ENCODE measurements at regions not wholly inside any gene's neighbourhood (a gene's known extent, or its start where the extent isn't known, plus 50 kb on each side); places are given as distances from the start of the nearest gene placed in this dataset.

GRCh38 chr1:218835609-218836008 is 338.1 kb upstream of the LYPLAL1 start:
- no peak for FAIRE-seq

More at GRCh38 chr1:218835609-218836008, 338.1 kb upstream of the LYPLAL1 start:
- no peak overlapping the region for H4K8ac ChIP-seq (ENCODE audit: extremely low read depth, insufficient read depth, low read length)
- no peak overlapping the region for H3K4ac ChIP-seq (replicated peaks; ENCODE audit: insufficient read length, low read depth, low read length)
- H2AK5ac ChIP-seq (ENCODE audit: low read depth, low read length) = no peak overlapping the region
- no peak overlapping the region for H3K9ac ChIP-seq (replicated peaks in 1 of 4; ENCODE audit: extremely low read depth in 1 of 4, low read depth in 3 of 4, low read length in 3 of 4)
- H3K27me3 ChIP-seq (replicated peaks in 1 of 4; ENCODE audit: control insufficient read depth in 3 of 4, extremely low read depth in 1 of 4, insufficient read depth in 3 of 4, low read length in 3 of 4) = no peaks in the 10 kb centered on the region
- no peak overlapping the region for H4K5ac ChIP-seq (ENCODE audit: insufficient read length, low read depth, low read length)
- no peak overlapping the region for H2AFZ ChIP-seq (ENCODE audit: low read length)
- 96% methylated on average over 1 of the region's 1 CpG; no CpG with 5 or more reads in 1 of the 2 experiments for WGBS, 2 experiments (ENCODE audit: extremely low coverage in 1 of 2, insufficient coverage in 1 of 2, insufficient read length in 1 of 2, insufficient replicate concordance in 2 of 2, low coverage in 1 of 2, low lambda C conversion rate in 2 of 2, missing lambda C conversion rate in 1 of 2)
- no peaks in the 10 kb centered on the region for H3K4me1 ChIP-seq (replicated peaks in 1 of 4; ENCODE audit: control insufficient read depth in 3 of 4, insufficient read depth in 4 of 4, low read length in 3 of 4)
- DNase-seq (ENCODE audit: low read depth in 1 of 2, low spot score in 2 of 2) = no peak
- no peak overlapping the region for H3K4me3 ChIP-seq (ENCODE audit: extremely low read depth in 1 of 4, insufficient read depth in 2 of 4, low read depth in 3 of 4, low read length in 4 of 4)
- no peak overlapping the region for H3K23ac ChIP-seq (ENCODE audit: insufficient read length)
- ChIA-PET CTCF (ENCODE audit: partially characterized antibody) (no interaction called here), POLR2A (ENCODE audit: partially characterized antibody) (no interaction called here)
- no peak overlapping the region for H2BK12ac ChIP-seq (ENCODE audit: low read depth, low read length)
- H2BK15ac ChIP-seq (ENCODE audit: low read length) = no peak overlapping the region
- no peak overlapping the region for H2BK20ac ChIP-seq (ENCODE audit: low read length)
- no peaks in the 10 kb centered on the region for H4K20me1 ChIP-seq (replicated peaks in 1 of 2; ENCODE audit: control insufficient read depth in 1 of 2, insufficient read depth in 2 of 2, low read length in 2 of 2)
- H3K4me2 ChIP-seq (ENCODE audit: insufficient read depth in 1 of 2, low read depth in 2 of 2, low read length in 2 of 2) = no peak overlapping the region
- H3K56ac ChIP-seq (replicated peaks; ENCODE audit: insufficient read length, low read depth, low read length) = no peak overlapping the region
- H3K9me3 ChIP-seq (ENCODE audit: insufficient read depth in 2 of 2, low read depth in 1 of 2, low read length in 1 of 2) = no peaks in the 10 kb centered on the region
- no peak overlapping the region for H4K91ac ChIP-seq (replicated peaks; ENCODE audit: insufficient read length, low read length)
- no peak for TF ChIP-seq RBBP5 (IDR thresholded peaks at IDR 0.05; ENCODE audit: borderline replicate concordance, low read depth, low read length)
- TF ChIP-seq EP300 (IDR thresholded peaks at IDR 0.05; ENCODE audit: borderline replicate concordance in 1 of 2, low read depth in 2 of 2, low read length in 2 of 2) = no peak
- TF ChIP-seq EZH2 (IDR thresholded peaks at IDR 0.05; ENCODE audit: low read depth, low read length, severe bottlenecking) = no peak
- TF ChIP-seq CHD1 (IDR thresholded peaks at IDR 0.05; ENCODE audit: low read depth, low read length) = no peak
- no peaks in the 10 kb centered on the region for H3K79me2 ChIP-seq (ENCODE audit: control insufficient read depth in 1 of 2, insufficient read depth in 2 of 2, low read length in 2 of 2)
- H3K36me3 ChIP-seq (ENCODE audit: control insufficient read depth in 2 of 4, insufficient read depth in 4 of 4, low read length in 3 of 4) = no peaks in the 10 kb centered on the region
- no peak overlapping the region for H3K14ac ChIP-seq (ENCODE audit: insufficient read length)
- H2BK120ac ChIP-seq (replicated peaks; ENCODE audit: low read depth, low read length) = no peak overlapping the region
- no peaks in the 10 kb centered on the region for H3K79me1 ChIP-seq (ENCODE audit: low read depth, low read length)
- no peak overlapping the region for H3K18ac ChIP-seq (ENCODE audit: extremely low read depth, low read length)
- H3K27ac ChIP-seq (ENCODE audit: low read depth, low read length) = no peak overlapping the region
- no peaks in the 10 kb centered on the region for H3K23me2 ChIP-seq (ENCODE audit: low read depth, low read length)
- H2BK5ac ChIP-seq (ENCODE audit: low read depth, low read length) = no peak overlapping the region
